ENCODE measurements at regions not wholly inside any gene's neighbourhood (a gene's known extent, or its start where the extent isn't known, plus 50 kb on each side); places are given as distances from the start of the nearest gene placed in this dataset.

GRCh38 chr2:60221098-60221497, 332.4 kb downstream of the BCL11A start:
- TF ChIP-seq CTCF (IDR thresholded peaks at IDR 0.05): no peak
- TF ChIP-seq POLR2A (IDR thresholded peaks at IDR 0.05): no peak
